ENCODE measurements at regions not wholly inside any gene's neighbourhood (a gene's known extent, or its start where the extent isn't known, plus 50 kb on each side); places are given as distances from the start of the nearest gene placed in this dataset.

DNA sequence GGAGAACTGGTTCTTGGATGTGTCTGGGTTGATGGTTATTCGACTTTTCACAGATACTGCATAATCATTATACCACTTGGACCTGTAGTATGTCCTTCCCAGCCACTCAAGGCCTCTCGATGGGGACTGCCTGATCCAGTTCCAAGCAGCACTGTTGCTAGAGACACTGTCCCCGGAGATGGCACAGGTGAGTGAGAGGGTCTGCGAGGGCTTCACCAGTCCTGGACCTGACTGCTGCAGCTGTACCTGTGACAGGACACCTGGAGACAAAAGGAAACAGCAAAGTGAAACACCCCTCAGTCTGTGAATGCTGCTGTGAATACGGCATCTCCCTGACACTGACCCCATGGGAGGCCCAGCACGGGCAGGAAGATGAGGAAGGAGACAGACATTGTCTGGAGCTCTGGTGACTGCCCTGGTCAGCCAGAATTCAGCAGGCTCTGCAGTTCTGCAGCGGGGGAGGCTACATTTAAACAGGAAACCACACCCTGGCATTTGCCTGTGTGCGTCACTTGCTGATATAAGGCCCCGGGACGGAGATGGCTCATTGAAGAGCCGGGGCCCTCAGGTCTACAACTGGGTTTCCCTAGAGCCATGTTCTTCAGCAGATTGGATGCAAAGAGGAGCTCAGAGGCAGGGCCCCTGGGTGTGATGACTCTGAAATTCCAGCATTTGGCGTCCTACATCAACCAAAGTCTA is 413.6 kb downstream of the TMEM121 start:
- Histone ChIP-seq H3K27ac (ENCODE audit: low read length) (no peak overlapping the region), H3K9me3 (ENCODE audit: low read length) (peaks cover 10% of the 10 kb centered on the region; the same call in 1 of the 2 replicates), H3K4me3 (ENCODE audit: low read length) (no peak overlapping the region), H3K4me2 (ENCODE audit: low read length) (no peak overlapping the region), H3K36me3 (ENCODE audit: low read depth, low read length) (no peaks in the 10 kb centered on the region), H2AFZ (ENCODE audit: low read length) (no peak overlapping the region), H3K27me3 (ENCODE audit: low read length) (peaks cover 3% of the 10 kb centered on the region; the same call in 1 of the 2 replicates), H3K4me1 (ENCODE audit: insufficient read depth, low read length) (no peaks in the 10 kb centered on the region), H3K9ac (ENCODE audit: low read length) (no peak overlapping the region), H4K20me1 (ENCODE audit: low read length) (no peaks in the 10 kb centered on the region), H3F3A (ENCODE audit: low read length, unreplicated experiment) (no peaks in the 10 kb centered on the region), H3K79me2 (ENCODE audit: low read length) (no peaks in the 10 kb centered on the region), H3K9me2 (replicated peaks; ENCODE audit: low read length) (no peaks in the 10 kb centered on the region)
- no peak for TF ChIP-seq EZH2phosphoT487 (IDR thresholded peaks at IDR 0.05; ENCODE audit: borderline replicate concordance, low read length)
- TF ChIP-seq EZH2 (IDR thresholded peaks at IDR 0.05; ENCODE audit: low read length, unreplicated experiment), result no peak
- TF ChIP-seq, protein P1, sequence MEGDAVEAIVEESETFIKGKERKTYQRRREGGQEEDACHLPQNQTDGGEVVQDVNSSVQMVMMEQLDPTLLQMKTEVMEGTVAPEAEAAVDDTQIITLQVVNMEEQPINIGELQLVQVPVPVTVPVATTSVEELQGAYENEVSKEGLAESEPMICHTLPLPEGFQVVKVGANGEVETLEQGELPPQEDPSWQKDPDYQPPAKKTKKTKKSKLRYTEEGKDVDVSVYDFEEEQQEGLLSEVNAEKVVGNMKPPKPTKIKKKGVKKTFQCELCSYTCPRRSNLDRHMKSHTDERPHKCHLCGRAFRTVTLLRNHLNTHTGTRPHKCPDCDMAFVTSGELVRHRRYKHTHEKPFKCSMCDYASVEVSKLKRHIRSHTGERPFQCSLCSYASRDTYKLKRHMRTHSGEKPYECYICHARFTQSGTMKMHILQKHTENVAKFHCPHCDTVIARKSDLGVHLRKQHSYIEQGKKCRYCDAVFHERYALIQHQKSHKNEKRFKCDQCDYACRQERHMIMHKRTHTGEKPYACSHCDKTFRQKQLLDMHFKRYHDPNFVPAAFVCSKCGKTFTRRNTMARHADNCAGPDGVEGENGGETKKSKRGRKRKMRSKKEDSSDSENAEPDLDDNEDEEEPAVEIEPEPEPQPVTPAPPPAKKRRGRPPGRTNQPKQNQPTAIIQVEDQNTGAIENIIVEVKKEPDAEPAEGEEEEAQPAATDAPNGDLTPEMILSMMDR (conservative IDR thresholded peaks at IDR 0.05; ENCODE audit: low read depth, low read length), result no peak
- intact Hi-C loops (cut with micrococcal nuclease), result loop anchor here (10.0 kb wide), 2 partner anchors 265 to 385 kb away; no protein-coding TSS in a partner anchor
- POLR2A ChIA-PET (ENCODE audit: unreplicated experiment), result no interaction called here
- CTCF ChIA-PET, result no interaction called here
- no peak for ATAC-seq
- no peak for DNase-seq
- no TSS peak for BruUV-seq (replicated peaks)

DNA sequence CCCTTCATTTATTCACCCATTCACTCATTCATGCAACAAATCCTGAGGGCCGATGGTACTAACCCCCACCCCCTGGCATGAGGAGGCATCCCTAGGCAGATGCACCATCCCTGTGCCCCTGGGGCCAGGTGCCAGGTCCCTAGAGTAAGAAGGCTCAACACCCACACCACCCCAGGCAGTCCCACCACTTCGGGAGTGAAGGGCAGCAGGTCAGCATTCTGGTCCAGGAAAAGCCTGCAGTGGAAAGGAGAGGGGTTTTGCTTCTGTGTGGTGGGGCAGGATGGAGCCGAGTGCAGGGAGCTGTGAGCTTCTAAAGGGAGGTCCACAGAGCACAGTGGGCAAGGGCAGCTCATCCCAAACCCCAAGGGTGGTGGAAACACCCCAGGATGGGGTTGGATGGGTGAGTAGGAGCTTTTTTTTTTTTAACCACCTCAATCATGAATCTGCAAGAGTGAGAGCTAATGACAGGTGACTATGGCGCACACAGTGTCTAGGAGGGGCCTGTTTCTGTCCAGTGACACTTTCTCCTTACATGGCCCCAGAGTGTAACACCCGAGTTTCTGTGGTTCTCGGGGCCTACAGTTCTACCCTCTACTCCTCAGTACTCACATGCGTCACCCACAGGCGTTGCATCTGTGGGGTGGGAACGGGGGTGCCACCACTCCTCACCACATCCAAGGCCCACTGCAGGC is 414.3 kb downstream of the TMEM121 start:
- Histone ChIP-seq H3K79me2 (ENCODE audit: low read length) (no peaks in the 10 kb centered on the region), H3K9ac (ENCODE audit: low read length) (no peak overlapping the region), H3K27me3 (ENCODE audit: low read length) (peaks cover 3% of the 10 kb centered on the region; the same call in 1 of the 2 replicates), H3K4me1 (ENCODE audit: insufficient read depth, low read length) (no peaks in the 10 kb centered on the region), H3K9me2 (replicated peaks; ENCODE audit: low read length) (no peaks in the 10 kb centered on the region), H3K36me3 (ENCODE audit: low read depth, low read length) (no peaks in the 10 kb centered on the region), H3K27ac (ENCODE audit: low read length) (no peak overlapping the region), H3K4me3 (ENCODE audit: low read length) (no peak overlapping the region), H3F3A (ENCODE audit: low read length, unreplicated experiment) (no peaks in the 10 kb centered on the region), H2AFZ (ENCODE audit: low read length) (no peak overlapping the region), H3K4me2 (ENCODE audit: low read length) (no peak overlapping the region), H4K20me1 (ENCODE audit: low read length) (no peaks in the 10 kb centered on the region), H3K9me3 (ENCODE audit: low read length) (0 out of 2 replicates have a peak, but pooled peaks cover 6% of the 10 kb centered on the region)
- DNase-seq, result no peak
- no TSS peak for BruUV-seq (replicated peaks)
- ATAC-seq, result no peak
- intact Hi-C loops (cut with micrococcal nuclease), result loop anchor here (10.0 kb wide), 2 partner anchors 266 to 386 kb away; no protein-coding TSS in a partner anchor
- CTCF ChIA-PET, result no interaction called here
- POLR2A ChIA-PET (ENCODE audit: unreplicated experiment), result no interaction called here
- TF ChIP-seq, protein P1 (conservative IDR thresholded peaks at IDR 0.05; ENCODE audit: low read depth, low read length), result no peak
- TF ChIP-seq EZH2 (IDR thresholded peaks at IDR 0.05; ENCODE audit: low read length, unreplicated experiment), result no peak
- no peak for TF ChIP-seq EZH2phosphoT487 (IDR thresholded peaks at IDR 0.05; ENCODE audit: borderline replicate concordance, low read length)
